ENCODE measurements at regions not wholly inside any gene's neighbourhood (a gene's known extent, or its start where the extent isn't known, plus 50 kb on each side); places are given as distances from the start of the nearest gene placed in this dataset.
"Not testable (repeated sequence)": the region's sequence is repeated elsewhere in the genome, so short reads cannot be mapped to it uniquely, and the experiment has no call there.

- TF ChIP-seq, protein P1, sequence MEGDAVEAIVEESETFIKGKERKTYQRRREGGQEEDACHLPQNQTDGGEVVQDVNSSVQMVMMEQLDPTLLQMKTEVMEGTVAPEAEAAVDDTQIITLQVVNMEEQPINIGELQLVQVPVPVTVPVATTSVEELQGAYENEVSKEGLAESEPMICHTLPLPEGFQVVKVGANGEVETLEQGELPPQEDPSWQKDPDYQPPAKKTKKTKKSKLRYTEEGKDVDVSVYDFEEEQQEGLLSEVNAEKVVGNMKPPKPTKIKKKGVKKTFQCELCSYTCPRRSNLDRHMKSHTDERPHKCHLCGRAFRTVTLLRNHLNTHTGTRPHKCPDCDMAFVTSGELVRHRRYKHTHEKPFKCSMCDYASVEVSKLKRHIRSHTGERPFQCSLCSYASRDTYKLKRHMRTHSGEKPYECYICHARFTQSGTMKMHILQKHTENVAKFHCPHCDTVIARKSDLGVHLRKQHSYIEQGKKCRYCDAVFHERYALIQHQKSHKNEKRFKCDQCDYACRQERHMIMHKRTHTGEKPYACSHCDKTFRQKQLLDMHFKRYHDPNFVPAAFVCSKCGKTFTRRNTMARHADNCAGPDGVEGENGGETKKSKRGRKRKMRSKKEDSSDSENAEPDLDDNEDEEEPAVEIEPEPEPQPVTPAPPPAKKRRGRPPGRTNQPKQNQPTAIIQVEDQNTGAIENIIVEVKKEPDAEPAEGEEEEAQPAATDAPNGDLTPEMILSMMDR (IDR thresholded peaks at IDR 0.05), result no peak
- Histone ChIP-seq H3K9me3 (no peaks in the 10 kb centered on the region), H3K4me3 (no peak overlapping the region), H3K36me3 (no peaks in the 10 kb centered on the region), H3K27me3 (no peaks in the 10 kb centered on the region), H3K27ac (no peak overlapping the region), H3K4me1 (no peaks in the 10 kb centered on the region)
- ATAC-seq, result no peak
- intact Hi-C loops (cut with DNase I), result no loop called here
- DNase-seq, result no peak
Observed at GRCh38 chr2:167729911-167730310, 517.5 kb downstream of the STK39 start.

GRCh38 chr2:167726788-167727187, 520.6 kb downstream of the STK39 start:
- H3K36me3 ChIP-seq, result no peaks in the 10 kb centered on the region
- H3K27ac ChIP-seq, result no peak overlapping the region
- no peak overlapping the region for H3K4me3 ChIP-seq
- no peaks in the 10 kb centered on the region for H3K27me3 ChIP-seq
- ATAC-seq (no peak), DNase-seq (no peak)
- TF ChIP-seq, protein P1 (IDR thresholded peaks at IDR 0.05), result no peak
- H3K4me1 ChIP-seq, result no peaks in the 10 kb centered on the region
- intact Hi-C loops (cut with DNase I), result no loop called here
- H3K9me3 ChIP-seq, result no peaks in the 10 kb centered on the region

DNA sequence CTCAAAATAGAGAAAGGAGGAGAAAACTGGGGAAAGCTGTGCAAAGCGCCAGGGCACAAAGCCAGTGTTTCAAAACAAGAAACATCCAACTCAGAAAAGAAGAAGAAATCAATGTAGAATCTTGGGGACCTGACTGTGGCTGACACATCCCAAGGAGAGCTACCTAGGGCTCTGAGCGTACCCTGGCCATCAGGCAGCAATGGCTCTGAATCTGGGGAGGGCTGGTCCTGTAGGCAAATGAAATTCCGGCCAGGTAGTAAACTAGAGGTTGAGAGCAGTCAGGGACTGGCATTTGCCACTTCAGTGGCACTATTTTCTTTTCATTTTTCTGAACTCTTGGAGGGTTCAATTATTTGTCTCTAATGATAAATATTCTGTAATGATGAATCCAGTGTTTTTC, 525.8 kb downstream of the STK39 start:
- Histone ChIP-seq H3K4me1 (no peaks in the 10 kb centered on the region), H3K27ac (no peak overlapping the region), H3K4me3 (no peak overlapping the region), H3K36me3 (no peaks in the 10 kb centered on the region), H3K27me3 (no peaks in the 10 kb centered on the region), H3K9me3 (no peaks in the 10 kb centered on the region)
- intact Hi-C loops (cut with DNase I), result no loop called here
- ATAC-seq, result no peak
- no peak for DNase-seq
- TF ChIP-seq, protein P1 (IDR thresholded peaks at IDR 0.05), result no peak

GRCh38 chr2:167719410-167719809, 528.0 kb downstream of the STK39 start:
- H3K4me1 ChIP-seq, result no peaks in the 10 kb centered on the region
- H3K27ac ChIP-seq, result no peak overlapping the region
- H3K4me3 ChIP-seq, result no peak overlapping the region
- TF ChIP-seq, protein P1 (IDR thresholded peaks at IDR 0.05), result no peak
- H3K27me3 ChIP-seq, result no peaks in the 10 kb centered on the region
- intact Hi-C loops (cut with DNase I), result no loop called here
- no peaks in the 10 kb centered on the region for H3K36me3 ChIP-seq
- no peaks in the 10 kb centered on the region for H3K9me3 ChIP-seq
- DNase-seq (no peak), ATAC-seq (no peak)

DNA sequence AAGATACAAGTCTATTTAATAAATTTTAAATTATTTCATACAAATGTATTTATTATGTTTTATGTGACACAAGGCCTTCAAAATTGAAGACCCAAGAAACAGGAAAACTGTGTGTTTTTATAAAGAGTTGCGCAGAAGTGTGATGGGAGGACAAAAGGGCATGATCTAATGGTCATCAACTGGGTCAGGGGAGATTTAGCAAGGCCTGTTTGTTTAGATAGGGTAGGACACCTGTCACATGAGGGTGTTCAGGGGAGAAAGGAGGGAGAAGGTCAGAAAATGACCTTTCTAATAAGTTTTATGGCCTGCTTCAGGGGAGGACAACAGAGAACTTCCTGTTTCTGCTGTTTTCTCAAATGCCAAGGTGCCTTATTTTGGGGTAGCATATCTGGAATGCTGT, 528.8 kb downstream of the STK39 start:
- DNase-seq (no peak), ATAC-seq (no peak)
- intact Hi-C loops (cut with DNase I), result no loop called here
- H3K9me3 ChIP-seq, result no peaks in the 10 kb centered on the region
- H3K36me3 ChIP-seq, result no peaks in the 10 kb centered on the region
- H3K27ac ChIP-seq, result no peak overlapping the region
- TF ChIP-seq, protein P1 (IDR thresholded peaks at IDR 0.05), result no peak
- H3K4me1 ChIP-seq, result no peaks in the 10 kb centered on the region
- no peaks in the 10 kb centered on the region for H3K27me3 ChIP-seq
- no peak overlapping the region for H3K4me3 ChIP-seq

GRCh38 chr2:167715932-167716331, 531.5 kb downstream of the STK39 start:
- Histone ChIP-seq H3K4me3 (no peak overlapping the region), H3K27ac (no peak overlapping the region), H3K4me1 (no peaks in the 10 kb centered on the region), H3K27me3 (no peaks in the 10 kb centered on the region), H3K36me3 (no peaks in the 10 kb centered on the region), H3K9me3 (no peaks in the 10 kb centered on the region)
- TF ChIP-seq, protein P1 (IDR thresholded peaks at IDR 0.05), result no peak
- intact Hi-C loops (cut with DNase I), result no loop called here
- ATAC-seq, result no peak
- no peak for DNase-seq

DNA sequence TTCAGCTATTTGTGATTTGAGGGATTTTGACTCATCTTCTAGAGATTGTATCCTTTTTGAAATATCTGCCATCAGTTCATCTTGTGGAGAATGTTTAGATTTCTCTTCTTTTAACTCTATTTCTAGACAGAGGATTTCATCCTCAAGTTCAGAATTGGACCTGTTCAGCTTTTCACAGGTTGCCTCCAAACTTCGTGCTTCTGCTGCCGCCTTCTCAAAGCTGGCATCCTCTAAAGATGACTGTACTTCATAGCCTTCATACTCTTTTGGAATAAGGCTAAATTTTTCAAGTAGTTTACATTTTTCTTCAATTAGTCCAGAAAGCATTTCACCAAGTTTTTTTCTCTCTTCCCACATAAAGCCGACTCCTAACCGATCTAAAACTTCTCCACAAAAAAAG, 531.9 kb downstream of the STK39 start:
- not testable (repeated sequence) for H3K27ac ChIP-seq, ATAC-seq

More for the DNA sequence above, 531.9 kb downstream of the STK39 start:
- H3K4me1 ChIP-seq; H3K9me3 ChIP-seq; H3K4me3 ChIP-seq; H3K27me3 ChIP-seq; DNase-seq; H3K36me3 ChIP-seq; intact Hi-C loops (cut with DNase I): not testable (repeated sequence)
